GM19438 (cell line): ENCODE measurements at regions not wholly inside any gene's neighbourhood (a gene's known extent, or its start where the extent isn't known, plus 50 kb on each side); places are given as distances from the start of the nearest gene placed in this dataset.

Experiments used
- ATAC-seq: cut with Tn5 transposase; IDR thresholded peaks from one replicate; pipeline ENCODE4 v1.9.1; 2021; ENCODE audit warnings: low read depth; ENCODE audit not compliant: unreplicated experiment

DNA sequence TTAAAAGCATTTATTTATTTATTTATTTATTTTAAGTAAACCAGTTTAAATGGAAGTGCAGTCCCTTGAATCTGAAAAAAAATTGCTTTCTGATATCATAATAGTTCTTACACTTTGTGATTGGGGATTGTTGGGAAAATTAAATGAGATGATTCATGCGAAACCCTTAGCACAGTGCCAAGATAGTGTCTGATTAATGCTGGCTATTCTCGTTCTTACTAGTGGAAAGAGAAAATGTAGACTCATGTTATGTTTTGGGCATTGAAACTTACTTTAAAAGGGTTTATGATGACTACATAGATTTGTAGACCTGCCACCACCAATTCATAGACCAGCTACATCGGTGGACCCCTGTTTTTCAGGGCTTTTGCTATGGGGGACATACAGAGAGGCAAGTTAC is 229.2 kb upstream of the ZFP64 start:
- ATAC-seq, result no peak

DNA sequence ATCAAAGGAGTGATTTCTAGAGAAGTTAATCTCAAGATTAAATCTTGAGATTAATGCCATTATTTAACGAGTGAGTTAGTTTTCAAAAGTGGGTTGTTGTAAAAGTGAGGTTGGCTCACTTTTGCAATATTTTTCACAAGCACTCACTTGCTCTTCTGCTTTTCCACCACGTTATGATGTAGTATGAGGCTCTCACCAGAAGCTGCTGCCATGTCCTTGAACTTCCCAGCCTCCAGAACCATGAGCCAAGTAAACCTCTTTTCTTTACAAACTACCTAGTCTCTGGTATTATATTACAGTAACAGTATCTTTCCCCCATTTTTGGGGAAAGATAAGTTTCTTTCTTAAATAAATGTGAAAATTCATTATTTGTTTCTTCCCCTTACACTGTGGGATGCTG is 227.6 kb upstream of the ZFP64 start:
- no peak for ATAC-seq

DNA sequence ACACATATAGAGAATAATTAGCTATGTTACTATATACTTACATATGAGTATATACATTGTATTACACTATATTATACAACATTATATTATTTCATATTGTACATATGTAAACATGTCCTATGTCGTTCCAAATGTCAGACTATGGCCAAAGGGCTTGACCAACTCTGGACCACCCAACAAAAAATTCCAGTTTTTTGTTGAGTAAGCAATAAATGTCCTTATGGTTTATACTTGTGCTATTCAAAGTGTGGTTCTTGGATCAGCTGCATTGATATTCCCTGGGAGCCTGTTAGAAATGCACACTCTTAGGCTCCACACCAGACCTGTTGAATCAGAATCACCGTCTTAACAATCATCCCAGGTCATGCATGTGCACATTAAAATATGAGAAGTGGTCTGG is 225.4 kb upstream of the ZFP64 start:
- no peak for ATAC-seq

DNA sequence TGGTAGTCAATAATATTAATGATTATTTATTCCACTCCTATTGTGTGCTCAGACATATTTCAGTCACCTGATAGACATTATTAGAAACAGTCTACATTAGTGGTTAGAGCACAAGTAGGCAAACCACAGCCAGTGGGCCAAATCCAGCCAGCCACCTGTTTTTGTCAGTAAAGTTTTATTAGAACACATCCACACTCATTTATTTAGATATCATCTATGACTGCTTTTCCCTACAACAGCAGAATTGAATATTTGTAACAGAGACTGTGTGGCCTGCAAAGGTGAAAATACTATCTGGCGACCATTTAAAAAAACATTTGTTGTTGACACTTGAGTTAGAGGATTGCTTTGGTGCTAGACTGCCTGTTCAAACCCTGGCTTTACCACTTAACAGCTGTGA is 220.0 kb upstream of the ZFP64 start:
- ATAC-seq, result no peak

DNA sequence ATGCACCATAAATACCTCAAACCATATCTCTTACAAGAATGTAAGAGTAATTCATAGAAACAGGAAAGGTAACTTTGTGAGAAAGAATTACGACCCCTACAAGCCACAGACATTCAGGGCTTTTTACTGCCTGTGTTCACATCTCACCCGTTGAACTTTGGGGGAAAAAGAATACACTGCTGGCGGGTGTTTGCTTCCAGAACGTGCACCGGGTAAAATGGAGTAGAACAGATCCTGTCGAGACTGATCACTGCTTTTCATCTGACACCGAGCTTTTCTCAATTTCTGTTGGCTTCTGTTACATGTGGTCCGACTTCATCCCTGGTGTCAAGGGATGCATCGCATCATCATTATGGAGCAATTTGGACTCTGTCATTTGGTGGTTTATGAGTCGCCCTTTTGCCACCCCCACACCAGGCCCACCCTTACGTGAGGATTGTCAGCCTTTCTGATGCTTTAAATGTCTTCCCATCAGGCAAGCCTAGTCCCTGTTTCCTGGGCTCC is 219.2 kb upstream of the ZFP64 start:
- no peak for ATAC-seq

DNA sequence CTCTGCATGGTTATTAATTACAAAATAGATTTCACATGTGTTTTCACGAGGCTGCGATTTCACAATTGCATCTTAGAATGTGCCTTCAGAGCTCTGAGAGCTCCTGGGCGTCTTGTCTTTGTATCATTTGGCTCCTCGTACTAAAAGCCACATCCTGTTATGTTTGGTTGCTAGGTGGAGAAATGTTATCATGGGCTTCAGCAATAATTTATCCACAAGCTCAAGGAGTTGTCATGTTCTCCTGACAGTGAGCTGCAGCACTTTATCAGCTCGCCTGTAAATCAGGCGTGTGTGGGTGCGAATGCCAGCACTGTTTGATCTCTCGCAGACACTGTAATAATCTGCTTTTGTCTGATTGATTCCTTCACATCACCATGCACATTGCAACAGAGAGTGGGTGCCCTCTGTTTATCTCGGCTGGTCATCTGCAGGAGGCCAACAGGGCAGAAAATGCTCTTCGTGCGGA is 218.6 kb upstream of the ZFP64 start:
- no peak for ATAC-seq

DNA sequence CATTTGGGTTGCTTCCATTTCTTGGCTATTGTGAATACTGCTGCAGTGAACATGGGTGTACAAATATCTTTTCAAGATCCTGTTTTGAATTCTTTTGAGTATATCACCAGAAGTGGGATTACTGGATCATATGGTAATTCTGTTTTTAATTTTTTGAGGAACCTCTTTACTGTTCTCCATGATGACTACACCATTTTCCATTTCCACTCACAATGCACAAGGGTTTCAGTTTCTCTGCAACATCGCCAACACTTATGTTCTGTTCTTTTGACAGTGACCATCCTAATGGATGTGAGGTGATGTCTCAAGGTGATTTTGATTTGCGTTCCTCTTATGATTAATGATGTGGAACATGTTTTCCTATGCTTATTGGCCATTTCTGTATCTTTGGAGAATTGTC is 214.4 kb upstream of the ZFP64 start:
- ATAC-seq, result no peak

DNA sequence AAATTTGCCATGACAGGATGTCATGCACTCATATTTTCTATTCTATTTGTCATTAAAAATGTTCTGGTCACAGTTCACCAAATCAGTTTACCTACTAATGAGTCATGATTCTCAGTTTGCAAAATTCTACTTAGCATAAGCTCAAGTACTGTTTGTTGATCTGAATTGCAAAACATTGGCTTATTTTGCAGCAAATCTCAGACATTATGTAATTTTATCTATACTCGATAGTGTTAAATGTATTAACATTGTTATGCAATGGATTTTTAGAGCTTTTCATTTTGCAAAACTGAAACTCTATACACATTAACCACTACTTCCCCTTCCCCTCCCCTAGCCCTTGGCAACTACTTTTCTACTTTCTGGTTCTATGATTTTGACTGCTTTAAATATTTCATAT is 213.8 kb upstream of the ZFP64 start:
- ATAC-seq, result peak; percentile 57

DNA sequence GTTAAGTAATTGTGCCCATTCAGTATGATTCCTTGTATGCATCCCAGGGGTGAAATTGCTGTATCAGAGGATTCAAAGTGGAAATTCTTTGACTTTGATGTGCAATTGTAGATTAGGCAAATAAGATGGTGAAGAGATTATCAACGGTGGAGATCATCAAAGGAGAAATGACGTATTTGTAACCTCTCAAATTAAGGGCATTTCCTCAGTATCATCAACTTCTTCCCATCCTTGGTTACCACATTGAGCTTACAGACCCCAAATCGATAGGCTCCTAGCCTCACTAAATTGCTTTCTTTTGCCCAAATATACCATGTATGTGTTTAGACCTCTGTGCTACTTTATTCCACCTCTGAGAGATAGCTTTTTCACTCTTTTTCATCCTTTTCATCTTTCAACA is 213.1 kb upstream of the ZFP64 start:
- ATAC-seq, result no peak

DNA sequence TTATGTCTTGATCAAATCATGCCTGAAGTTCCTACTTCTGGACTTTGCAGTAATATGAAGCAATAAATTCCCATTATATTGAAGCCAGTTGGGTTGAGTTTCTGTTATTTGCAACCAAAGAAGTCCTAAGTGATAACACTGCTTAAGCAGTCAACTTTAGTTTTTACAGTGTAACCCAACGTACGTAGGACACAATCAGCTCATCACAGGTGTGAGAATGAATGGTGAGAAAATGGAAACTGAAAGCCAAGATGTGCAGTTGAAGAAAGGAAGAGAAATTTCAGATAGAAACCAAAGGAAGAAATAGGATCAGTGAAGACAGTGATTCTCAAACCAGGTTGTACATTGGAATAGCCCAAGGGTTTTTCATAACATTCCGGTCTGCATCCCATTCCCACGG is 211.4 kb upstream of the ZFP64 start:
- ATAC-seq, result peak; percentile 57

DNA sequence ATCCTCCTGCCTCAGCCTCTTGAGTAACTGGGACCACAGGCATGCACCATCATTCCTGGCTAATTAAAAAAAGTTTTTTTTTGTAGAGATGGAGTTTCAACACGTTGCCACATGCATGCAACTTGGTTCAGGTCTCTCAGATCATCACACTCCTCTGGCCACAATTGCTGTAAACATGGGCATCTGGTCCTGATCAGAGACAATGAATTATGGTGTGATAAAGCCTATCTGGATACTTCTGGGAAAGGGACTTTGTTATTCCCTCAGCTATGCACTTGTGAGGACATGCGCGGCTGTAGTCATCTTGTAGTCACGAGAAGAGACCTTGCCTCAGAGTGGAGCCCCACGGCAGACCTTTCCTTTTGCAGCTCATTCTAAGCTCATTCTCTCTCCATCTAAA is 210.9 kb upstream of the ZFP64 start:
- ATAC-seq, result no peak

DNA sequence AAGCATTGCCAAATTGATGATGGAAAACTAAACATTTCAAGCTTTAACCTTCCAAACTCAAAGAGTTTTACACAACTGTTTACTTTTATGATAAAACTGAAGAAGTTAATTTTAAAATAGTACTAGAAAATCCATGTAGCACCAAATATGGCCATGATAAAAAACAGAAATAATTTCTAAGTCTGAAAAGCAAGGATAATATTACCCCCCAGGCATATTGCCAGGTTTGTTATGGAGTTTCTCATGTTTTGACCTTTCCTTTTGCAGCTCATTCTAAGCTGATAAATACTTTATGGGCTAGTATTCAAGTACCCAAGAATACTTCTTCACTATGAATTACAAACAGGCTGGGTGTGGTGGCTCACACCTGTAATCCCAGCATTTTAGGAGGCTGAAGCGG is 209.9 kb upstream of the ZFP64 start:
- ATAC-seq, result no peak

DNA sequence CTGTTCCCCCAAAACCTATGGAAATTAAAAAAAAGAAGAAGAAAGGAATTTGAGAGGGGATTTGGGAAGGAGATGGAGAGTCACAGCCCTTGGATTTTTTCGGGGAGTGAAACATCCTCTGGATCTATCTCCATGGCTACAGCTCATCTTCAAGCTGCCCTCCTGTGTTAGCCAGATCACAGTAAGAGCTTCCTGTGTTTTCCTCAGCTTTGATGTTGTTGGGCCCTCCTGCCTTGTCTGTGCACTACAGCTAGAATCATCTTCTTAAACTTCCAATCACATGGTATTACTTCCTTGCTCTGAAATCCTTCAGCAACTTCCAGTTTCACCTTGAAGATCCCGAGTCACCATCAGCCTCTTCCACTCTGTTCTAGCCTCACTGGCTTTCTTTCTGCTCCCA is 207.8 kb upstream of the ZFP64 start:
- ATAC-seq, result no peak

DNA sequence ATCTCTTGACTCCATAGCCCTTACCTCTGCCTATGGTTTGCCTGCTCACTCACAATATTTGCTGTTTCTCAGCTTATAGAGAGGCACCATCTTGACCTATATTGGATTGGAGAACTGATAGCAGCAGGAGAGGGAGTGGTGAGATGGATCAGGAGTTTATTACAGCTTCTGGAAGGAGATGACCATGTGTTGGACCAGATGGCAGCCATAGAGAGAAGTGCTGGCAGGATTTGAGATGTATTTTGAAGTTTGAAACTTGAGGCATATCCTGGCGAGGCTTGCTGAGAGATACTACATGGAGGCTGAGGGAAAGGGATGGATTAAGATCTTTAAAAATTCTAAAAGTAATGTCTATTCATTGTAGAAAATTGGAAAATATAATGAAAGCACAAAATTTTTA is 198.0 kb upstream of the ZFP64 start:
- ATAC-seq, result no peak

DNA sequence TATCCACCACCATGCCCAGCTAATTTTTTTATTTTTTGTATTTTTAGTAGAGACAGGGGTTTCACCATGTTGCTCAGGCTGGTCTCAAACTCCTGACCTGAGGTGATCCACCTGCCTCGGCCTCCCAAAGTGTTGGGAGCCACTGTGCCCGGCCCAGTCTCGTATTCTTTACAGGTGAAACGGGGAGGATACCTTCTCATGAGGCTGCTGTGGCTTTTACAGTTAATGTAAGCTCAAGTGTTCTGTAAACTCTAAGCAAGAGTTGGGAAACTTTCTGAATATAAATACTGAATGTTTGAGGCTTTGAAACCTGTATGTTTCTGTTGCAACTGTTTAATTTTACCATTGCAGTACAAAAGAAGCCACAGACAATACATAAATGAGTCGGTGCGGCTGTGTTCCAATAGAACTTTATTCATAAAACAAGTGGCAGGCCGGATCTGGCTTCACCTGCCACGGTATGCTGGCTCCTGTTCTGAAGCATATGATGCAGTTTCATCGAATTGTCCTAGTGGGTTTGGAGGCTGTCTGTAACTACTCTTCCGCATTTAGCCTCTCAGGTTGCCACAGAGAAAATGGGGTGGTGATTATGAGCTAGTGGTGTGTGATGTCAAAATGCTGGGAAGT is 192.5 kb upstream of the ZFP64 start:
- no peak for ATAC-seq

DNA sequence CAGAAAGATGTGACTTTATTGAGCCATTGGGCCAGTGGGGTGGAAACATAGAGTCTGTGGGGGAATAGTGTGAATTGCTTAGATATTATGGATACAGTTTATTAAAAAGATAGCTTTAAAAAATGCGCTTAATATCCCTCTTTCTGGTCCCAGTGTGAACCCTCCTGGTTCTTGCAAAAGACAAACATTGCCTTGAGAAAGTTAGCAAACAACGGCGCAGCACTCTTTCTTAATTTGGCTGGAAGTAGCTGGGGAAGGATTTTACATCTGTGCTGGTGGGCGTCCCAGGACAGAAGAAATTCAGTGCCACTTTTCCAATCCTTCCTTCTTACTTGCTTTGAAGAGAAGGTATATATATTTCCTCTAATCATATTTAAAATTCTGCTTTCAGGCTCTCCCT is 191.4 kb upstream of the ZFP64 start:
- ATAC-seq, result no peak

DNA sequence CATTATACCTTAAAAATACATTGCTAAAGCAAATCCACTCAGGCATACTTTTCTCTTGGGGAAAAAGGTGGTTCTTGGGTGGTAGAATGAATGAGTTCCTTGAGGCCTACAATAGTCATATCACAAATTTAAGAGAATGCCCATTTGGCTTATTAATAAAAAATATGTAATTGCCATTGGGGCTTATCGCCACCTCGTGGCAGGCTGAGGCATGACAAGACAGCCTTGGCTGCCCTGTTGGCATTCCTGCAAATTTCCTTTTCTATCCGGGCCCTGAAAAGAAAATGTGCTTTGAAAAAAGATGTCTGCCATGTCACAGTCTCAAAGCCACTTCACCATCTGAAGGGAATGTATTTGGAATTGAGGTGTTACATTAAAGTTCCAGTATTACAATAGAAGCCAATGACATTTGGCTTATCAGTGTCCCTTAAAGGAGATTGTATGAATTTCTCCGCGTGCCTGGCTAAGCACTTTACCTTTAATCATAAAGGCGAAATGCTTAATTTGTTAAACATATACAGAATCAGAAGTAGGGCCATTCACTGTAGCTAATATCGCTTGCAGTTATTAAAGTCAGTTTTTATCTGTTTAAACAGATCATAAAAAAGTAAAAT is 188.3 kb upstream of the ZFP64 start:
- ATAC-seq, result no peak

DNA sequence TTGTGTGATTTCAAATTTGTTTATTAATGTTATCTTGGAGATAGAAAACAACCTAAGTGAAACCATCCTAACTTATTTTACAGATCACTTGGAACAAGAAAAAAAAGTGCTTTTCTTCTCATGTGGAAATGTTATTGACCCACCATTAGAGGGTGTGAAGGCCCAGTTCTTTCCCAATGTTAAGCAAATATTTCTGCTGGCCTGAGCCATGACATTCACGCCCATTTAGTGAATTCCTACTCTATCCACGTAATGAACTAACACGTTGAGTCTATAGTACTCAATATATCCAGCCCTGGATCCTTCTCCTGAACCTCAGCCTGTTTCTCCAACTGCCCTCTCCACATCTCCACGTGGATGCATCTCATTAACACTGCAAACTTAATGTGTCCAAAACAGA is 180.6 kb upstream of the ZFP64 start:
- ATAC-seq, result no peak

DNA sequence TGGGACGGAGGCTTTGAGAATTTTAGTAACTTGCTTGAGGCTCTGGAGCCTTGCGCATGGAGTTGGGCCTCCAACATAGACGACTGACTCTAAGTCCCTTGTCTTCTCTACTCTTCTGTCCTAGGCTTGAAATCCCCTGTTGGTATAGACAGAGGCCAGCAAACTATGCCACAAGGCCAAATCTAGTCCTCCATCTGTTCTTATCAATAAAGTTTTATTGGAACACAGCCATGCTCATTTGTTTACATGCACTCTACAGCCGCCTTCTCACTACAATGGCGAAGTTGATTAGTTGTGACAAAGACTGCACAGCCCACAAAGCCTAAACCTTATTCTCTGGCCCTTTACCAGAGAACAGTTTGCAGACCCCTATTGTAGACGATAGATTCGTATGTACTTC is 174.1 kb upstream of the ZFP64 start:
- ATAC-seq, result no peak

DNA sequence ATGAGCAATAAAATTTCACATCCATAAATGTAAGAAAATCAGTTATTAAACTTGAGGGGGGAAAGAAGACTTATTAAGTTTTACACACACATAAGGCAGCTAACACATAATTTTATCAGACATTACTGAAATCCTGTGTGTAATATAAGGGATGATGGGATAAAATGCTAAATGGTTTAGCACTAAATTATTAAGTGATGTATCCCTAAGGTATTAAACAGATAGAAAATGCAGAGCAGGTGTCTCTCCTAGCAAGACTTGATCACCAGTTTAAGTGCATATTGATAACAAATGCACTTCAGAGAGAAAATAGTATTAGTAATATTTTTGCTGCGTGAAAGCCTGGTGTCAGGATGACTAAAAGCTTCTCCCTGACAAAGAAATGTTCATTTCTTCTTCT is 172.8 kb upstream of the ZFP64 start:
- ATAC-seq, result no peak

DNA sequence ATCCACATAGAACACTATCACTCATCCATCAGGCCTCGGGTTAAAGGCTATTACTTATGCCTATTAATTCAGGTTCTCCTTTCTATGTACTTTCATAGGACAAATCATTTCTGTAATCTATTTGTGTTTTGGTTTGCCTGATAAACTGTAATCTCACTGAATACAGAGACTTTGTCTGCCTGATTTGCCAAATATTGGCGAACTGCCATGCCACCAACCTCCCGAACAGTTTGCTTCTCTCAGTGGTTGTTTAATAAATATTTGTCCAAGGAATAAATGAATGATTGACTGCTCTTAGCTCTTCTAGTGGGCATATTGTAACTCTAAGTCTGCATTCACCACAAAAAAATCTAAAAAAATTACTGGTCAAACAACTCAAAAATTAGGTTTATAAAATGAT is 170.1 kb upstream of the ZFP64 start:
- ATAC-seq, result no peak

DNA sequence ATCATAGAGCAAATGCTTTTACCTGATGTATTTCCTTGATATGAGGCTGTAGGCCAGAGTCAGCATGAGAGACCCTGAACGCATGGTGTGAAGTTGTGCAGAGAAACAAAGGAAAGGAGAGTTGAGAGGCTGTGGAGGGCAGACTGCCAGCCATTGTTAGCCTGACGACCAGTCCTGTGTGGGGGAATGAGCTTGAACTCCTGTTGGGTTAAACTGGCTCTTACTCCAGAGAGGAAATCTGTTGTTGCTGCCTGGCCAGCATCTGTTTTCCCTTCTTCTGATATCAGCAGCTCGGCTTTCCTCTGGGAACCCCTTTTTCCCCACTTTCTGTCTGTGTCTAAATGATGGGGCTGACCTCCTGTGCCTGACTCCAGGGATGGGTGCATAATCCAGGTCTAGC is 158.2 kb upstream of the ZFP64 start:
- ATAC-seq, result no peak

DNA sequence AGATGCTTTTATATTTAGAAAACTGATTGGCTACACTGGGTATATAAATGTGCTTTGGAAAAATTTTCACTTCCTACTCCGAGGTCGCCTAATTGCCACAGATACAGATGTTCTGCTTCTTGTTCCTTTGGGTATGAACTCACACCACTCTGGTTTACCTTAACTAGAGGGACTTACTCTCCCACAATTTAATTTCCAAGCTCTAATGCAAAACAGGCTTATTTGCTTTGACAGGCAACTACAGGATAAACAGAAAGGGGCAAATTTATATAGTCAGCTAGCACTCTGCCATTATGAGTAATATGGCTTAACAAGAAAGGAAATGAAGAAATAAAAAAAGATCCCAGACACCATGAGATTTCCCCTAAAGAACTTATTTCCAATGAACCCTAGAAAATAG is 156.9 kb upstream of the ZFP64 start:
- ATAC-seq, result no peak
